H1 (cell line): ENCODE measurements at regions not wholly inside any gene's neighbourhood (a gene's known extent, or its start where the extent isn't known, plus 50 kb on each side); places are given as distances from the start of the nearest gene placed in this dataset.

Experiments used
- RAD21 ChIP-seq, 2 experiments: IDR thresholded peaks in 1 of 2; conservative IDR thresholded peaks in 1 of 2; 2 replicates each; pipeline ENCODE4 v1.6.1; 2011; ENCODE audit warnings: low read depth in 2 of 2, low read length in 2 of 2, improper control_type of control experiment in 1 of 2, inconsistent platforms in 1 of 2, mild to moderate bottlenecking in 1 of 2, moderate library complexity in 1 of 2
- RXRA ChIP-seq: IDR thresholded peaks from 2 replicates; pipeline ENCODE4 v1.6.1; 2011; ENCODE audit warnings: low read depth, mild to moderate bottlenecking, low read length, moderate library complexity; ENCODE audit not compliant: insufficient read depth
- TEAD4 ChIP-seq: IDR thresholded peaks from 2 replicates; pipeline ENCODE4 v1.6.1; 2012; ENCODE audit warnings: low read depth, low read length, inconsistent platforms, mixed read lengths
- ZNF274 ChIP-seq: IDR thresholded peaks from 2 replicates; pipeline ENCODE4 v1.7.0; 2012; ENCODE audit warnings: low read length, borderline replicate concordance; ENCODE audit errors: extremely low read depth

DNA sequence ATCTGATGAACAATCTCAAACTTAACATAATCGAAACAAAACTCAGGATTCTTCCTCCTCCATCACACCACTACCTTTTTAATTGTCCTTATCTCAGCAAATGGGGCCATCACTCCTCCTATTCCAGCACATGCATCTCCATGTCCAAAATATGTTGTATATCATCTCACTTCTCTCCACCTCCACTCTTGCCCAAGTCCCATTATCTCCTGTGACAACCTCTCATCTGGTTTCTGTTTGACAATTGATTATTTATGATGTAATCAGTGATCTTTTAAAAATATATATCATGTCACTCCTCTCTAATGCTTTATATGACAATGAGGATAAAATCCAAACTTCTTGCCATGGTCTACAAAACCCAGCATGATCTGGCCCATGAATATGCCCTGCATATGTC is 200.8 kb upstream of the HMGA2 start (continued):
- TF ChIP-seq RXRA (no peak), RAD21 (IDR thresholded peaks at IDR 0.05 in 1 of 2, conservative IDR thresholded peaks at IDR 0.05 in 1 of 2; ENCODE audit: low read depth in 2 of 2, low read length in 2 of 2) (no peak), ZNF274 (no peak), TEAD4 (no peak)
